ENCODE measurements at regions not wholly inside any gene's neighbourhood (a gene's known extent, or its start where the extent isn't known, plus 50 kb on each side); places are given as distances from the start of the nearest gene placed in this dataset.

- H3K9me3 ChIP-seq: no peaks in the 10 kb centered on the region
- H3K4me3 ChIP-seq: no peak overlapping the region
- no peak for ATAC-seq
- no peak overlapping the region for H3K27ac ChIP-seq
- TF ChIP-seq CTCF (IDR thresholded peaks at IDR 0.05): no peak
- H3K36me3 ChIP-seq: no peaks in the 10 kb centered on the region
- intact Hi-C loops (cut with DNase I): no loop called here
- WGBS, 2 donors: 76 to 82% methylated on average over 11 of the region's 11 CpGs
- H3K4me1 ChIP-seq: peaks cover 0 to 21% (median 0%) of the 10 kb centered on the region in 9 donors
- no peaks in the 10 kb centered on the region for H3K27me3 ChIP-seq
- DNase-seq: no peak
These were observed 278.5 kb downstream of the RPS6KC1 start for GRCh38 chr1:213329406-213330008.

- intact Hi-C loops (cut with DNase I): no loop called here
- DNase-seq (no peak), ATAC-seq (no peak)
- no peak for TF ChIP-seq CTCF (IDR thresholded peaks at IDR 0.05)
- H3K27me3 ChIP-seq: no peaks in the 10 kb centered on the region
- H3K9me3 ChIP-seq: no peaks in the 10 kb centered on the region
- WGBS, 2 donors: 87 to 93% methylated on average over 3 of the region's 3 CpGs
- H3K4me1 ChIP-seq: peaks cover 0 to 21% (median 0%) of the 10 kb centered on the region in 9 donors
- no peak overlapping the region for H3K4me3 ChIP-seq
- H3K27ac ChIP-seq: no peak overlapping the region
- no peaks in the 10 kb centered on the region for H3K36me3 ChIP-seq
These were observed 279.2 kb downstream of the RPS6KC1 start for GRCh38 chr1:213330281-213330680.

- 76 to 79% methylated on average over 4 of the region's 4 CpGs for WGBS, 2 donors
- ATAC-seq: no peak
- TF ChIP-seq CTCF (IDR thresholded peaks at IDR 0.05): no peak
These were observed 280.7 kb downstream of the RPS6KC1 start for GRCh38 chr1:213331631-213332175.

GRCh38 chr1:213332491-213332890 is 281.4 kb downstream of the RPS6KC1 start:
- TF ChIP-seq CTCF (IDR thresholded peaks at IDR 0.05): no peak
- Histone ChIP-seq H3K36me3 (no peaks in the 10 kb centered on the region), H3K27me3 (no peaks in the 10 kb centered on the region), H3K27ac (no peak overlapping the region), H3K4me1 (peaks cover 0 to 3% (median 0%) of the 10 kb centered on the region in 9 donors), H3K9me3 (no peaks in the 10 kb centered on the region), H3K4me3 (no peak overlapping the region)
- no peak for ATAC-seq
- WGBS, 2 donors: 73 to 76% methylated on average over 4 of the region's 4 CpGs
- intact Hi-C loops (cut with DNase I): no loop called here
- DNase-seq: no peak

More at GRCh38 chr1:213331631-213332175, 280.7 kb downstream of the RPS6KC1 start:
- no peak for DNase-seq
- Histone ChIP-seq H3K9me3 (no peaks in the 10 kb centered on the region), H3K36me3 (no peaks in the 10 kb centered on the region), H3K27me3 (no peaks in the 10 kb centered on the region), H3K4me1 (peaks cover 0 to 7% (median 0%) of the 10 kb centered on the region in 9 donors), H3K27ac (no peak overlapping the region), H3K4me3 (no peak overlapping the region)
- intact Hi-C loops (cut with DNase I): no loop called here
